Fibroblast of skin of back (primary cell): ENCODE measurements at regions not wholly inside any gene's neighbourhood (a gene's known extent, or its start where the extent isn't known, plus 50 kb on each side); places are given as distances from the start of the nearest gene placed in this dataset.
A peak's percentile ranks its signal among the peaks of the same experiment; 100 is the strongest.
"Not testable (repeated sequence)": the region's sequence is repeated elsewhere in the genome, so short reads cannot be mapped to it uniquely, and the experiment has no call there.

ENCODE experiments used
- DNase-seq: peaks from one replicate; pipeline ENCODE4 v3.0.0-alpha.2; 2013

- DNase-seq, result not testable (repeated sequence)
These were observed 51.5 kb downstream of the VPREB1 start for GRCh38 chr22:22296047-22296446.

GRCh38 chr22:22297159-22297793, 52.7 kb downstream of the VPREB1 start:
- peak; percentile 2 for DNase-seq

- DNase-seq, result peak; percentile 61
These were observed 53.4 kb downstream of the VPREB1 start for GRCh38 chr22:22297794-22298653.

- not testable (repeated sequence) for DNase-seq
These were observed 54.0 kb downstream of the VPREB1 start for GRCh38 chr22:22298654-22299009.

GRCh38 chr22:22300511-22300910, 55.9 kb downstream of the VPREB1 start:
- DNase-seq, result not testable (repeated sequence)

- not testable (repeated sequence) for DNase-seq
These were observed 56.4 kb downstream of the VPREB1 start for GRCh38 chr22:22300946-22301345.

GRCh38 chr22:22316589-22316988, 72.0 kb downstream of the VPREB1 start:
- no peak for DNase-seq

GRCh38 chr22:22318723-22319465, 74.3 kb downstream of the VPREB1 start:
- DNase-seq, result no peak

GRCh38 chr22:22321743-22322611, 77.4 kb downstream of the VPREB1 start:
- peak; percentile 59 for DNase-seq

- DNase-seq, result no peak
These were observed 78.2 kb downstream of the VPREB1 start for GRCh38 chr22:22322792-22323191.

- DNase-seq, result no peak
These were observed 83.1 kb downstream of the VPREB1 start for GRCh38 chr22:22327723-22328122.

- no peak for DNase-seq
These were observed 85.2 kb downstream of the VPREB1 start for GRCh38 chr22:22329792-22330191.

- DNase-seq, result not testable (repeated sequence)
These were observed 91.1 kb downstream of the VPREB1 start for GRCh38 chr22:22335640-22336039.

GRCh38 chr22:22336333-22336732, 91.7 kb downstream of the VPREB1 start:
- DNase-seq, result not testable (repeated sequence)

GRCh38 chr22:22338778-22339177, 94.2 kb downstream of the VPREB1 start:
- not testable (repeated sequence) for DNase-seq

GRCh38 chr22:22341736-22342135, 97.2 kb downstream of the VPREB1 start:
- no peak for DNase-seq

- peak; percentile 16 for DNase-seq
These were observed 98.4 kb downstream of the VPREB1 start for GRCh38 chr22:22342697-22343580.

GRCh38 chr22:22343581-22344296, 99.2 kb downstream of the VPREB1 start:
- DNase-seq, result no peak

GRCh38 chr22:22344430-22344829, 99.8 kb downstream of the VPREB1 start:
- no peak for DNase-seq

GRCh38 chr22:22345781-22346180, 101.2 kb downstream of the VPREB1 start:
- no peak for DNase-seq
